CD14-positive monocyte (primary cell): ENCODE measurements at regions not wholly inside any gene's neighbourhood (a gene's known extent, or its start where the extent isn't known, plus 50 kb on each side); places are given as distances from the start of the nearest gene placed in this dataset.

Experiments used
- DNase-seq, 3 donors: peaks; one replicate each; pipeline ENCODE4 v3.0.0-alpha.2; 2011 to 2022
- H2AFZ ChIP-seq: 2 replicates; pipeline ENCODE4 v1.6.0; 2012; ENCODE audit warnings: mild to moderate bottlenecking, low read depth, low read length, inconsistent platforms; ENCODE audit not compliant: insufficient read depth, poor library complexity, severe bottlenecking
- H3K27ac ChIP-seq, 2 donors: 1 replicate in 1 of 2; 2 replicates in 1 of 2; pipeline ENCODE4 v1.5.1; 2012 to 2013; ENCODE audit warnings: low read length in 2 of 2, control low read depth in 1 of 2, inconsistent platforms in 1 of 2, low read depth in 1 of 2, mild to moderate bottlenecking in 1 of 2
- H3K27me3 ChIP-seq, 2 donors: one replicate each; pipeline versions ENCODE4 v1.6.0 to v1.6.1; 2011 to 2013; ENCODE audit warnings: low read length in 2 of 2; ENCODE audit not compliant: control insufficient read depth in 2 of 2, insufficient read depth in 2 of 2
- H3K36me3 ChIP-seq, 2 donors: replicated peaks in 1 of 2; 1 replicate in 1 of 2; 2 replicates in 1 of 2; pipeline versions ENCODE4 v1.5.1 to v1.6.1; 2012 to 2013; ENCODE audit warnings: low read length in 2 of 2, control low read depth in 1 of 2, inconsistent platforms in 1 of 2, mild to moderate bottlenecking in 1 of 2; ENCODE audit not compliant: insufficient read depth in 2 of 2, control insufficient read depth in 1 of 2
- H3K4me1 ChIP-seq, 2 donors: 1 replicate in 1 of 2; 2 replicates in 1 of 2; pipeline versions ENCODE4 v1.5.1 to v1.6.1; 2012 to 2013; ENCODE audit warnings: low read length in 2 of 2, control low read depth in 1 of 2, inconsistent platforms in 1 of 2, mild to moderate bottlenecking in 1 of 2, moderate library complexity in 1 of 2; ENCODE audit not compliant: insufficient read depth in 2 of 2, control insufficient read depth in 1 of 2
- H3K4me2 ChIP-seq: replicated peaks from 2 replicates; pipeline ENCODE3; 2012; ENCODE audit warnings: low read length, moderate library complexity, mild to moderate bottlenecking; ENCODE audit not compliant: poor library complexity, severe bottlenecking; ENCODE audit errors: extremely low read depth
- H3K4me3 ChIP-seq, 3 experiments: fragments of 200-600 bp in 1 of 3; sonication (generic) in 1 of 3; replicated peaks in 1 of 3; 1 replicate in 2 of 3; 2 replicates in 1 of 3; pipeline ENCODE4 v1.5.1; 2011 to 2013; ENCODE audit warnings: low read length in 3 of 3, mild to moderate bottlenecking in 3 of 3, control low read depth in 2 of 3, low read depth in 2 of 3, inconsistent platforms in 1 of 3, moderate library complexity in 1 of 3
- H3K79me2 ChIP-seq: 2 replicates; pipeline ENCODE4 v1.6.0; 2012; ENCODE audit warnings: mild to moderate bottlenecking, control low read depth, inconsistent platforms, low read length, moderate library complexity; ENCODE audit not compliant: insufficient read depth
- H3K9ac ChIP-seq: 2 replicates; pipeline ENCODE4 v1.6.0; 2017; ENCODE audit warnings: low read length, mild to moderate bottlenecking; ENCODE audit not compliant: insufficient read depth, poor library complexity, severe bottlenecking
- H3K9me3 ChIP-seq, 2 donors: replicated peaks in 1 of 2; 1 replicate in 1 of 2; 2 replicates in 1 of 2; pipeline versions ENCODE4 v1.5.1 to v1.6.1; 2012 to 2013; ENCODE audit warnings: low read length in 2 of 2, control low read depth in 1 of 2; ENCODE audit not compliant: control insufficient read depth in 1 of 2, insufficient read depth in 1 of 2
- H4K20me1 ChIP-seq: 2 replicates; pipeline ENCODE4 v1.6.0; 2012; ENCODE audit warnings: mild to moderate bottlenecking, low read length, control low read depth, moderate library complexity; ENCODE audit not compliant: insufficient read depth
- H3K27ac Mint-ChIP-seq, 7 donors: one replicate each; pipeline ENCODE4 v1.8.0; 2020; ENCODE audit warnings: mild to moderate bottlenecking in 7 of 7, mixed read lengths in 7 of 7, moderate library complexity in 6 of 7, inconsistent platforms in 2 of 7
- H3K27me3 Mint-ChIP-seq, 3 donors: one replicate each; pipeline ENCODE4 v1.8.0; 2021 to 2022; ENCODE audit warnings: low read depth in 3 of 3, mild to moderate bottlenecking in 3 of 3, mixed read lengths in 3 of 3, moderate library complexity in 3 of 3, inconsistent platforms in 1 of 3
- H3K36me3 Mint-ChIP-seq, 2 donors: one replicate each; pipeline ENCODE4 v1.8.0; 2020; ENCODE audit warnings: mixed read lengths in 2 of 2, inconsistent platforms in 1 of 2, mild to moderate bottlenecking in 1 of 2
- H3K4me1 Mint-ChIP-seq: one replicate; pipeline ENCODE4 v1.8.0; 2020; ENCODE audit warnings: mild to moderate bottlenecking, mixed read lengths
- H3K4me3 Mint-ChIP-seq, 2 donors: one replicate each; pipeline ENCODE4 v1.8.0; 2020; ENCODE audit warnings: mild to moderate bottlenecking in 2 of 2, mixed read lengths in 2 of 2, moderate library complexity in 1 of 2
- H3K9me3 Mint-ChIP-seq, 7 donors: one replicate each; pipeline ENCODE4 v1.8.0; 2020 to 2022; ENCODE audit warnings: mixed read lengths in 7 of 7, mild to moderate bottlenecking in 6 of 7, moderate library complexity in 6 of 7, inconsistent platforms in 2 of 7
- WGBS: methylation state at CpG from one replicate; pipeline ENCODE4 v1.1.5; 2013; ENCODE audit warnings: missing lambda C conversion rate; ENCODE audit not compliant: insufficient coverage; 5-methylcytosine and 5-hydroxymethylcytosine counted together
- intact Hi-C, 2 donors: fragments of 100-400 bp; cut with micrococcal nuclease; formaldehyde crosslinking; loops; one replicate each; pipeline versions ENCODE4 v1.15.0 to v1.15.1; 2023
- TF ChIP-seq, protein P1 (sequence below): fragments of 200-600 bp; IDR thresholded peaks from one replicate; pipeline ENCODE4 v1.8.0; 2022; ENCODE audit warnings: antibody characterized with exemption, mild to moderate bottlenecking

DNA sequence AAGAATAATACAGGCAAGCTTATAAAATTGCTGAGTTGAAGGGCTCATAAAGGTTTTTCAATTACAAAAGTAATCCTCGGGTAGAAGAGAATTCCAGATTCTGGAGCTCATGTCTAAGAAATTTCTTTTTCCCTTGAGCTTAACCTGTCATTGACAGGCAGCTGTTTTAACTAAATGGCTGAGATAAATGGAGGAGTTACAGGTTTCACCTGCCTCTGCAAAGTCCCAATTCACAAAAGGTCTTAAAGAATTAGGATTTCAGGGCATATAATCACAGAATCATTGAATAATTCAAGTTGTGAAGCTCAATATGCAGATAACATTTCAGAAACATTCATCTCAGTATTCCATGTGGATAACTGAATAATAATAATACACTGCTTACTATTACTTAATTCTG lies 660.1 kb upstream of the NRSN1 start:
- H3K27ac ChIP-seq: no peak overlapping the region
- no peaks in the 10 kb centered on the region for H3K27me3 Mint-ChIP-seq
- TF ChIP-seq, protein P1, sequence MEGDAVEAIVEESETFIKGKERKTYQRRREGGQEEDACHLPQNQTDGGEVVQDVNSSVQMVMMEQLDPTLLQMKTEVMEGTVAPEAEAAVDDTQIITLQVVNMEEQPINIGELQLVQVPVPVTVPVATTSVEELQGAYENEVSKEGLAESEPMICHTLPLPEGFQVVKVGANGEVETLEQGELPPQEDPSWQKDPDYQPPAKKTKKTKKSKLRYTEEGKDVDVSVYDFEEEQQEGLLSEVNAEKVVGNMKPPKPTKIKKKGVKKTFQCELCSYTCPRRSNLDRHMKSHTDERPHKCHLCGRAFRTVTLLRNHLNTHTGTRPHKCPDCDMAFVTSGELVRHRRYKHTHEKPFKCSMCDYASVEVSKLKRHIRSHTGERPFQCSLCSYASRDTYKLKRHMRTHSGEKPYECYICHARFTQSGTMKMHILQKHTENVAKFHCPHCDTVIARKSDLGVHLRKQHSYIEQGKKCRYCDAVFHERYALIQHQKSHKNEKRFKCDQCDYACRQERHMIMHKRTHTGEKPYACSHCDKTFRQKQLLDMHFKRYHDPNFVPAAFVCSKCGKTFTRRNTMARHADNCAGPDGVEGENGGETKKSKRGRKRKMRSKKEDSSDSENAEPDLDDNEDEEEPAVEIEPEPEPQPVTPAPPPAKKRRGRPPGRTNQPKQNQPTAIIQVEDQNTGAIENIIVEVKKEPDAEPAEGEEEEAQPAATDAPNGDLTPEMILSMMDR: no peak
- no peak for DNase-seq
- intact Hi-C loops: no loop called here
- H3K27ac Mint-ChIP-seq: no peak overlapping the region
- H3K4me3 ChIP-seq: no peak overlapping the region
- no peaks in the 10 kb centered on the region for H3K36me3 Mint-ChIP-seq
- no peak overlapping the region for H3K4me3 Mint-ChIP-seq
- H2AFZ ChIP-seq: no peak overlapping the region
- no peaks in the 10 kb centered on the region for H3K36me3 ChIP-seq
- H3K4me1 ChIP-seq: no peaks in the 10 kb centered on the region
- no peak overlapping the region for H3K9ac ChIP-seq
- H3K9me3 Mint-ChIP-seq: peaks cover 0 to 3% (median 0%) of the 10 kb centered on the region in 7 donors
- no peaks in the 10 kb centered on the region for H3K27me3 ChIP-seq
- H3K4me1 Mint-ChIP-seq: no peaks in the 10 kb centered on the region
- H3K9me3 ChIP-seq: no peaks in the 10 kb centered on the region
- H3K79me2 ChIP-seq: no peaks in the 10 kb centered on the region
- H3K4me2 ChIP-seq: no peak overlapping the region
- WGBS: no CpG with 5 or more reads among the region's 1 CpG
- no peaks in the 10 kb centered on the region for H4K20me1 ChIP-seq

DNA sequence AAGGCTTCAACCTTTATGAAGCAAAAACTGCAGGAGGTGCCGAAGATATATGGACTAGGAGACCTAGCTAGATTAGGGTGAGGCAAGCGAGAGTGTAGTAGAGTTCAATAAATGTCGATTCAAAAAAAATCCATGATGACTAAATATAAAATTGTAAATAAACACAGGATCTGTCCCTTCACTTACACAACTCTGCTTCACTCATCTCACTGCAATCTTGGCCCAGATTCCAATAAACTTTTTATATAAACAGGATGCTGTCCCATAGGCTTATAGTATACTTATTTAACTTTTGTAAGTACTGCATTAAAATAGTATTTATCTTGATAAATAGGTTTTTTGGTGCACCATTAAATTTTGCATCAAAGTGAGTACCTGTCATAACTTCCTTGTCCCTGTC lies 648.4 kb upstream of the NRSN1 start:
- no peaks in the 10 kb centered on the region for H3K36me3 ChIP-seq
- H3K9ac ChIP-seq: no peak overlapping the region
- no peak for DNase-seq
- no peak overlapping the region for H2AFZ ChIP-seq
- Mint-ChIP-seq H3K27ac (no peak overlapping the region), H3K4me3 (no peak overlapping the region), H3K36me3 (no peaks in the 10 kb centered on the region), H3K9me3 (peaks cover 1 to 12% (median 4%) of the 10 kb centered on the region in 7 donors), H3K27me3 (peaks cover 0 to 3% (median 0%) of the 10 kb centered on the region in 3 donors), H3K4me1 (no peaks in the 10 kb centered on the region)
- H3K9me3 ChIP-seq: no peaks in the 10 kb centered on the region
- TF ChIP-seq, protein P1: no peak
- no CpG with 5 or more reads among the region's 3 CpGs for WGBS
- no peaks in the 10 kb centered on the region for H4K20me1 ChIP-seq
- intact Hi-C loops: no loop called here
- H3K4me1 ChIP-seq: no peaks in the 10 kb centered on the region
- H3K27ac ChIP-seq: no peak overlapping the region
- H3K4me3 ChIP-seq: no peak overlapping the region
- H3K79me2 ChIP-seq: no peaks in the 10 kb centered on the region
- H3K4me2 ChIP-seq: no peak overlapping the region
- H3K27me3 ChIP-seq: no peaks in the 10 kb centered on the region
